Liver (tissue), 3 donors: ENCODE measurements at regions not wholly inside any gene's neighbourhood (a gene's known extent, or its start where the extent isn't known, plus 50 kb on each side); places are given as distances from the start of the nearest gene placed in this dataset.

Experiments used
- CTCF ChIP-seq: fragments of 150-350 bp; IDR thresholded peaks from 2 replicates; pipeline ENCODE4 v1.5.1; 2017; ENCODE audit warnings: improper control_type of control experiment, low read depth, low read length; ENCODE audit not compliant: missing input control
- EGR1 ChIP-seq, 2 donors: IDR thresholded peaks; 2 replicates each; pipeline ENCODE4 v1.6.1; 2016 to 2018; ENCODE audit warnings: antibody characterized with exemption in 2 of 2, low read depth in 2 of 2
- MAX ChIP-seq: IDR thresholded peaks from 2 replicates; pipeline ENCODE4 v1.6.1; 2016; ENCODE audit warnings: antibody characterized with exemption
- YY1 ChIP-seq: IDR thresholded peaks from 2 replicates; pipeline ENCODE4 v1.6.1; 2016; ENCODE audit warnings: antibody characterized with exemption, mild to moderate bottlenecking
- donor health status: healthy.
- donor health status: healthy.

GRCh38 chr13:106113796-106114195 is 421.7 kb downstream of the EFNB2 start:
- TF ChIP-seq MAX (no peak), YY1 (no peak), CTCF (no peak), EGR1 (IDR thresholded peaks at IDR 0.05; ENCODE audit: low read depth in 2 of 2) (no peak)
